Progenitor cell of endocrine pancreas (in vitro differentiated cells): ENCODE measurements at regions not wholly inside any gene's neighbourhood (a gene's known extent, or its start where the extent isn't known, plus 50 kb on each side); places are given as distances from the start of the nearest gene placed in this dataset.
"Not testable (repeated sequence)": the region's sequence is repeated elsewhere in the genome, so short reads cannot be mapped to it uniquely, and the experiment has no call there.

Source experiments
- DNase-seq: peaks from one replicate; pipeline ENCODE4 v3.0.0; 2021; ENCODE audit warnings: low spot score; ENCODE audit not compliant: unreplicated experiment
- H3K27ac Mint-ChIP-seq: 2 replicates; pipeline ENCODE4 v1.8.0; 2021; ENCODE audit warnings: mild to moderate bottlenecking, moderate library complexity, mixed read lengths
- H3K27me3 Mint-ChIP-seq: 2 replicates; pipeline ENCODE4 v1.8.0; 2021; ENCODE audit warnings: mixed read lengths
- H3K36me3 Mint-ChIP-seq: 2 replicates; pipeline ENCODE4 v1.8.0; 2022; ENCODE audit warnings: mixed read lengths; ENCODE audit not compliant: insufficient read depth
- H3K4me1 Mint-ChIP-seq: 2 replicates; pipeline ENCODE4 v1.8.0; 2021; ENCODE audit warnings: low read depth, mixed read lengths
- H3K4me3 Mint-ChIP-seq: 2 replicates; pipeline ENCODE4 v1.8.0; 2021; ENCODE audit warnings: low read depth, mild to moderate bottlenecking, moderate library complexity, mixed read lengths
- H3K9me3 Mint-ChIP-seq: 2 replicates; pipeline ENCODE4 v1.8.0; 2021; ENCODE audit warnings: low read depth, mixed read lengths
- CTCF ChIP-seq: fragments of 200-600 bp; sonication (generic); IDR thresholded peaks from one replicate; pipeline ENCODE4 v1.5.0; 2021; ENCODE audit warnings: antibody characterized with exemption, mild to moderate bottlenecking; ENCODE audit not compliant: unreplicated experiment

- no peaks in the 10 kb centered on the region for H3K4me1 Mint-ChIP-seq
- peak; percentile 30 for DNase-seq
- no peak overlapping the region for H3K4me3 Mint-ChIP-seq
- H3K27me3 Mint-ChIP-seq: no peaks in the 10 kb centered on the region
- no peak overlapping the region for H3K27ac Mint-ChIP-seq
- no peaks in the 10 kb centered on the region for H3K36me3 Mint-ChIP-seq
- peak; percentile 68 for TF ChIP-seq CTCF
- no peaks in the 10 kb centered on the region for H3K9me3 Mint-ChIP-seq
These were observed 126.7 kb downstream of the SLC25A46 start for GRCh38 chr5:110865400-110866094.

GRCh38 chr5:110869927-110870326, 131.1 kb downstream of the SLC25A46 start:
- TF ChIP-seq CTCF: no peak
- no peak for DNase-seq
- Mint-ChIP-seq H3K36me3 (no peaks in the 10 kb centered on the region), H3K9me3 (no peaks in the 10 kb centered on the region), H3K4me1 (no peaks in the 10 kb centered on the region), H3K27ac (no peak overlapping the region), H3K27me3 (no peaks in the 10 kb centered on the region), H3K4me3 (no peak overlapping the region)

GRCh38 chr5:110872200-110872599, 133.4 kb downstream of the SLC25A46 start:
- no peak for TF ChIP-seq CTCF
- Mint-ChIP-seq H3K27me3 (no peaks in the 10 kb centered on the region), H3K4me1 (no peaks in the 10 kb centered on the region), H3K9me3 (no peaks in the 10 kb centered on the region), H3K27ac (no peak overlapping the region), H3K4me3 (no peak overlapping the region), H3K36me3 (no peaks in the 10 kb centered on the region)
- no peak for DNase-seq

GRCh38 chr5:110872963-110873362, 134.2 kb downstream of the SLC25A46 start:
- H3K36me3 Mint-ChIP-seq: no peaks in the 10 kb centered on the region
- H3K27me3 Mint-ChIP-seq: no peaks in the 10 kb centered on the region
- H3K4me1 Mint-ChIP-seq: no peaks in the 10 kb centered on the region
- no peak for TF ChIP-seq CTCF
- H3K27ac Mint-ChIP-seq: no peak overlapping the region
- no peaks in the 10 kb centered on the region for H3K9me3 Mint-ChIP-seq
- no peak for DNase-seq
- H3K4me3 Mint-ChIP-seq: no peak overlapping the region

- no peak overlapping the region for H3K27ac Mint-ChIP-seq
- no peaks in the 10 kb centered on the region for H3K9me3 Mint-ChIP-seq
- TF ChIP-seq CTCF: no peak
- no peaks in the 10 kb centered on the region for H3K27me3 Mint-ChIP-seq
- no peaks in the 10 kb centered on the region for H3K36me3 Mint-ChIP-seq
- no peaks in the 10 kb centered on the region for H3K4me1 Mint-ChIP-seq
- no peak for DNase-seq
- H3K4me3 Mint-ChIP-seq: no peak overlapping the region
These were observed 135.1 kb downstream of the SLC25A46 start for GRCh38 chr5:110873773-110874437.

GRCh38 chr5:110875115-110875514, 136.3 kb downstream of the SLC25A46 start:
- H3K36me3 Mint-ChIP-seq, H3K9me3 Mint-ChIP-seq, H3K27me3 Mint-ChIP-seq, H3K27ac Mint-ChIP-seq, DNase-seq, H3K4me1 Mint-ChIP-seq, H3K4me3 Mint-ChIP-seq: not testable (repeated sequence)
